ENCODE measurements at regions not wholly inside any gene's neighbourhood (a gene's known extent, or its start where the extent isn't known, plus 50 kb on each side); places are given as distances from the start of the nearest gene placed in this dataset.
"Not testable (repeated sequence)": the region's sequence is repeated elsewhere in the genome, so short reads cannot be mapped to it uniquely, and the experiment has no call there.

- DNase-seq (ENCODE audit: low read depth), result not testable (repeated sequence)
Observed at GRCh38 chr19:23984911-23985310, 70.2 kb downstream of the ZNF726 start.

DNA sequence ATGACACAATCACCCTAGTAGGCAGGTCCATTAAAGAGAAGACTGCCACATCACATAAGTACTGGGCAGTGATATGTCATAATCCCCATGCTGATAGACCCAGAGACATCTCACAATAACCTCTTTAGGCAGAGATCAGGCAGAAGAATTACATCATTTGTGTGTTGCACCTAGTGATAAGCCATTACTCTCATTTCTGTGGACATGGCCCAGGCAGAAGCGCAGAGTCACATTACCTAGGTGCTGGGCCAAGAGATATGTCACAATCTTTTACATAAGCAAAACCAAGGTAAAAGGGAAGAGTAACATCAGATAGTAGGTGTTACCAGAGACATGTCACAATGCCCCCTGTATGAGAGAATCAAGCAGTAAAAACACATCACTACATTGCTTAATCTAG lies 71.9 kb downstream of the ZNF726 start:
- no peak for DNase-seq (ENCODE audit: low read depth)

DNA sequence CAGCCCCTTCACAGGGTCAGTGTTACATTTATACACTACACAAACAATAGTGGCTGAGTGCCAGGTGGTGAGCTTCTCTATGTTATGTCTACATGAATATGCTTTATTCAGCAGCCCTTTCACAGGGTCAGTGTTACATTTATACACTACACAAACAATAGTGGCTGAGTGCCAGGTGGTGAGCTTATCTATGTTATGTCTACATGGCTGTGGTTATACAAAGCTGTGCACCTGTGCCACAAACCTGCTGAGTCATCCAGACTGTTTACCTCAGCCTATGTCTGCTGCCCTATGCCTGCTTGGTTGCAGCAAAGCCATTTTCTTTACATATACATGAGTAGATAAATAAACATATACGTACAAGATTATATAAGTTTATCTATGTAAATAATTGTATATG lies 76.5 kb downstream of the ZNF726 start:
- DNase-seq (ENCODE audit: low read depth), result peak; percentile 49

DNA sequence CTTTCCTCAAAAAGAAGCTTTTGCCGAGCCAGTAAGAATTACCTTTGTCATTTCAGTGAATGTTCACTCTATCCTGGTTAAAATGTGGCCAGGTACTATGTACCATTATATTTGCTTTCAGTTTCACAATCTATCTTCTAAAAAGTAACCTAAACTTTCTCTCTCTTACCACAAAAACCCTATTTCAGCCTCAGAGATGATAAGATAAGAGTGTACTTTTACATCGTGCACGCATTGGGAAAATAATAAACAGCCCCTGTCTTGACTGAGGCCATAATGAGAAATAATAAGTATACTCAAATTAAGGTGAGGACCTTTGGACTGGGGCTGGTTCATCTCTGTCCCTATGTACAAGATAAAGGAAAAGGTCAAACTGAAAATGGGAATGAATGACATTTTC lies 77.7 kb downstream of the ZNF726 start:
- DNase-seq (ENCODE audit: low read depth), result no peak

GRCh38 chr19:23993440-23993839 lies 78.8 kb downstream of the ZNF726 start:
- DNase-seq (ENCODE audit: low read depth), result no peak

DNA sequence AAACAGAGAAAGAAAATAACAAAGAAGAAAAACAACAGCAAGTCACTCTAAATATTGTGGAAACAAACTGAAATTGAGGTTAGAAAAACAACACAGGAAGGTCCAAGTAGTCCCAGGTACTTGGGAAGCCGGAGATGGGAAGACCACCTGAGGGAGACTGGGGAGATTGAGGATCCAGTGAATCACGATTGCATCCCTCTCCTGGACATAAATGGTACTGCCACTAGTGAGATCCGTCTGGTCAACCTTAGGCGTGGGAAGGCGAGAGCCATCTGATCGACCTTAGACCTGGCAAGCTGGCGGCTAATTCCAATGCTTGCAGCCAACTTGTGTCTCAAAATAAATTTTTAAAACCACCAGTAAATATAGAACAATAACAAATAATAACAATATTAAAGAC lies 81.9 kb downstream of the ZNF726 start:
- DNase-seq (ENCODE audit: low read depth), result peak; percentile 3

- no peak for DNase-seq (ENCODE audit: low read depth)
Observed at GRCh38 chr19:23998568-23998967, 83.9 kb downstream of the ZNF726 start.

GRCh38 chr19:23999821-24000610 lies 85.3 kb downstream of the ZNF726 start:
- no peak for DNase-seq (ENCODE audit: low read depth)

- no peak for DNase-seq (ENCODE audit: low read depth)
Observed at GRCh38 chr19:24000656-24001055, 86.0 kb downstream of the ZNF726 start.

GRCh38 chr19:24002256-24002945 lies 84.6 kb upstream of the ZNF254 start:
- DNase-seq (ENCODE audit: low read depth), result no peak

GRCh38 chr19:24003537-24003936 lies 83.5 kb upstream of the ZNF254 start:
- no peak for DNase-seq (ENCODE audit: low read depth)

GRCh38 chr19:24004166-24004565 lies 82.8 kb upstream of the ZNF254 start:
- no peak for DNase-seq (ENCODE audit: low read depth)

DNA sequence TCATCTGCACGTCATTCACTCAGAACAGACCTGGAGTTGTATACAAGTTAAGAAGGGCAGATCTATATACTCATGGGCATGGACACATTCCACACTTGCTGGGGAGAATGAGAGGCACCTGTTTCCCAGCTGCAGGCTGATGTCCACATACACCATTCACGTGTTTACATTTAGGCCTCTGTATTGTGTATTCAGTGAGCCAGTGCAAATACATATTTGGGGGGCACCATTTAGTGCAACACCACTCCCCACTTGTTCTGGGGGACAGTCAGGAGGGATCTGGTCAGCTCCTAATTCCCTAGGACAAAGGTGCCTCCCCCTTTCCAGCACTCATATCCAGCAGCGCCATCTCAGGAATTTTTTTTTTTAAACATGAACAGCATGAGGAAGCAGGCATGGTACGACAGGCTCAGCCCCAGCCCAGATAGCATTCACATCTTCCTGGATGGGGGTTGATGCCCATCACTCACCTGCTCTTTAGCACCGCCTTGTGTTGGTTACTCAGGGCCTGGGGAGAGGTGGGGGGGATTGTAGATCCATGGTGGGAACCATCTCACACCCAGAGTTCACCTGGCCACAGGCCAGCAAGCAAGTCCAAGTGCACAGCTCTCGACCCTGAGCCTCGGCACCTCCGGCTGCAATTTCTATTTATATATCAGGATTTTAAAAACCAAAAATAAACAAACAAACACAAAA lies 56.9 kb upstream of the ZNF254 start:
- DNase-seq (ENCODE audit: low read depth), result no peak

DNA sequence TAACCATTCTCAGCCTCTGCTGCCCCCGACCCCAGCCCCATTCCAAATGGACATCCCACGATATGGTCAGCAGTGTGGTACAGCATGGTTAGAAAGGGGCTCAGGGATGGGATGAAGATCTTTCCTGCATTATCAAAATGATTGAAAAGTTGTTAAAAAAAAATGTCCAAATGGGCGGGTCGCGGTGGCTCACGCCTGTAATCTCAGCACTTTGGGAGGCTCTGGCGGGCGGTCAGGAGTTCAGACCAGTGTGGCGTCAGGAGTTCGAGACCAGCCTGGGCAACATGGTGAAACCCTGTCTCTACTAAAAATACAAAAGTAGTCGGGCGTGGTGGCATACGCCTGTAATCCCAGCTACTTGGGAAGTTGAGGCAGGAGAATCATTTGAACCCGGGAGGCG lies 54.3 kb upstream of the ZNF254 start:
- no peak for DNase-seq (ENCODE audit: low read depth)

DNA sequence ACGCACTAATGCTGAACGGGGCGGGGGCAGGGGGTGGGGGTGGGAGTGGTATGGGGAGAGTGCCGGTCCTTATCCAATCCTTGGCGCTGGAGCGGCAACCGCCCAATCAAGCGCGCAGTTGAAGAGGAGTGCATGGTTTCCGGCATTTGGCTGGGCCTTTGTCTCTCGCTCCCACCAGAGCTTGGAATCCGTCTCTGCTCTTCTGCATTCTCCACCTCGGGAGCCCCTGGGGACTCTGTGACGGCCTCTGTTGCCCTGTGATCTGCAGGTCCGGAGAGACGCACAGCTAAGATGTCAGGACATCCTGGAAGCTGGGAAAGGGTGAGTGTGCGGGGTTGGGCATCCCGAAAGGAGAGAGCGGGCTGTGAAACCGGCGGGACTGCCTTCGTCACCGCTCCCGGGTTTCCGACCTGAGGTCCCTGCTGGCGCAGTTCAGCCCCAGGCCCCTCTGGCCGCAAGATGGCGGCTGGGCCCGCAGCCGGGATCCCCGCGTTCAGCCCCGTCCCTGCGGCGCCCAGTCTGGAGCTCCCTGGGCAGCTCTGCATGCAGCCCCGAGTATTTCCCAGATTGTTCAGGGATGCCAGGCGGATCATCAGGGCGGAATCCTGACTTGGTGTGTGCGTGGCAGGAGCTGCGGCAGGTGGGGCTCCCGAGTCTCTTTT lies 53.6 kb upstream of the ZNF254 start:
- DNase-seq (ENCODE audit: low read depth), result peak; percentile 96

- peak; percentile 81 for DNase-seq (ENCODE audit: low read depth)
Observed at GRCh38 chr19:24033963-24034342, 53.0 kb upstream of the ZNF254 start.

GRCh38 chr19:24035261-24035880 lies 51.6 kb upstream of the ZNF254 start:
- DNase-seq (ENCODE audit: low read depth), result not testable (repeated sequence)

Measured in iris pigment epithelial cell (primary cell).